CD4-positive, CD25-positive, alpha-beta regulatory T cell (primary cell): ENCODE measurements at regions not wholly inside any gene's neighbourhood (a gene's known extent, or its start where the extent isn't known, plus 50 kb on each side); places are given as distances from the start of the nearest gene placed in this dataset.

ENCODE experiments used
- ATAC-seq, 2 donors: fragments of 150-1000 bp; cut with Tn5 transposase; one replicate each; pipeline ENCODE4 v1.10.0; 2021; ENCODE audit warnings: low read depth in 2 of 2, moderate number of reproducible peaks in 2 of 2, moderate library complexity in 1 of 2
- DNase-seq, 3 donors: peaks; one replicate each; pipeline versions ENCODE4 v3.0.0 to v3.0.0-alpha.2; 2012 to 2022; ENCODE audit warnings: mixed read lengths in 1 of 3
- H3K27ac ChIP-seq: one replicate; pipeline ENCODE4 v1.7.0; 2013; ENCODE audit warnings: mild to moderate bottlenecking, low read length; ENCODE audit not compliant: insufficient read depth, poor library complexity, severe bottlenecking
- H3K27me3 ChIP-seq: one replicate; pipeline ENCODE4 v1.7.0; 2013; ENCODE audit warnings: low read length; ENCODE audit not compliant: control insufficient read depth, insufficient read depth
- H3K36me3 ChIP-seq: one replicate; pipeline ENCODE4 v1.7.0; 2013; ENCODE audit warnings: mild to moderate bottlenecking, low read length, moderate library complexity; ENCODE audit not compliant: control insufficient read depth, insufficient read depth
- H3K4me1 ChIP-seq: 2 replicates; pipeline ENCODE4 v1.7.0; 2013; ENCODE audit warnings: mild to moderate bottlenecking, low read length; ENCODE audit not compliant: insufficient read depth, control insufficient read depth, poor library complexity, severe bottlenecking
- H3K4me3 ChIP-seq: one replicate; pipeline ENCODE4 v1.7.0; 2013; ENCODE audit warnings: low read depth, mild to moderate bottlenecking, low read length, moderate library complexity
- H3K9me3 ChIP-seq, 2 experiments: 1 replicate in 1 of 2; 2 replicates in 1 of 2; pipeline ENCODE4 v1.7.0; 2013; ENCODE audit warnings: low read length in 2 of 2, mild to moderate bottlenecking in 1 of 2, moderate library complexity in 1 of 2; ENCODE audit not compliant: control insufficient read depth in 2 of 2
- H3K27ac Mint-ChIP-seq, 3 donors: one replicate each; pipeline ENCODE4 v1.8.0; 2020 to 2022; ENCODE audit warnings: mild to moderate bottlenecking in 3 of 3, mixed read lengths in 3 of 3, moderate library complexity in 2 of 3
- H3K27me3 Mint-ChIP-seq: one replicate; pipeline ENCODE4 v1.8.0; 2022; ENCODE audit warnings: mild to moderate bottlenecking, mixed read lengths
- H3K36me3 Mint-ChIP-seq: one replicate; pipeline ENCODE4 v1.8.0; 2020; ENCODE audit warnings: mixed read lengths
- H3K4me1 Mint-ChIP-seq, 4 donors: one replicate each; pipeline ENCODE4 v1.8.0; 2020 to 2022; ENCODE audit warnings: mixed read lengths in 4 of 4, mild to moderate bottlenecking in 1 of 4
- H3K4me3 Mint-ChIP-seq, 4 donors: one replicate each; pipeline ENCODE4 v1.8.0; 2020 to 2022; ENCODE audit warnings: mild to moderate bottlenecking in 4 of 4, mixed read lengths in 4 of 4, moderate library complexity in 3 of 4
- H3K9me3 Mint-ChIP-seq, 7 donors: one replicate each; pipeline ENCODE4 v1.8.0; 2020 to 2022; ENCODE audit warnings: mixed read lengths in 7 of 7, mild to moderate bottlenecking in 3 of 7, moderate library complexity in 2 of 7

GRCh38 chr16:49049191-49049590 is 232.4 kb downstream of the CBLN1 start:
- no peak for ATAC-seq
- Histone ChIP-seq H3K9me3 (no peaks in the 10 kb centered on the region), H3K36me3 (no peaks in the 10 kb centered on the region), H3K27me3 (no peaks in the 10 kb centered on the region), H3K27ac (no peak overlapping the region), H3K4me3 (no peak overlapping the region), H3K4me1 (no peaks in the 10 kb centered on the region)
- Mint-ChIP-seq H3K4me1 (no peaks in the 10 kb centered on the region), H3K27me3 (no peaks in the 10 kb centered on the region), H3K4me3 (no peak overlapping the region), H3K9me3 (peaks cover 0 to 5% (median 0%) of the 10 kb centered on the region in 7 donors), H3K27ac (no peak overlapping the region), H3K36me3 (no peaks in the 10 kb centered on the region)
- no peak for DNase-seq

- H3K36me3 ChIP-seq = no peaks in the 10 kb centered on the region
- Mint-ChIP-seq H3K27ac (no peak overlapping the region), H3K9me3 (peaks cover 0 to 5% (median 0%) of the 10 kb centered on the region in 7 donors), H3K4me3 (no peak overlapping the region), H3K27me3 (no peaks in the 10 kb centered on the region), H3K4me1 (no peaks in the 10 kb centered on the region), H3K36me3 (no peaks in the 10 kb centered on the region)
- ATAC-seq (no peak), DNase-seq (no peak)
- H3K4me1 ChIP-seq = no peaks in the 10 kb centered on the region
- H3K27me3 ChIP-seq = no peaks in the 10 kb centered on the region
- H3K27ac ChIP-seq = no peak overlapping the region
- H3K4me3 ChIP-seq = no peak overlapping the region
- no peaks in the 10 kb centered on the region for H3K9me3 ChIP-seq
Measured at GRCh38 chr16:49048557-49048956, 233.1 kb downstream of the CBLN1 start.

GRCh38 chr16:49036126-49036525 is 245.5 kb downstream of the CBLN1 start:
- Histone ChIP-seq H3K9me3 (no peaks in the 10 kb centered on the region), H3K27me3 (no peaks in the 10 kb centered on the region), H3K27ac (no peak overlapping the region), H3K4me3 (no peak overlapping the region), H3K4me1 (no peaks in the 10 kb centered on the region), H3K36me3 (no peaks in the 10 kb centered on the region)
- Mint-ChIP-seq H3K27ac (no peak overlapping the region), H3K4me3 (no peak overlapping the region), H3K9me3 (peaks cover 0 to 8% (median 0%) of the 10 kb centered on the region in 7 donors), H3K4me1 (no peaks in the 10 kb centered on the region), H3K36me3 (no peaks in the 10 kb centered on the region), H3K27me3 (peaks cover 5% of the 10 kb centered on the region)
- ATAC-seq (no peak), DNase-seq (no peak)

GRCh38 chr16:49027420-49027819 is 254.2 kb downstream of the CBLN1 start:
- H3K4me3 ChIP-seq = no peak overlapping the region
- no peak for ATAC-seq
- H3K4me1 Mint-ChIP-seq = no peaks in the 10 kb centered on the region
- peaks cover 0 to 4% (median 2%) of the 10 kb centered on the region in 7 donors for H3K9me3 Mint-ChIP-seq
- H3K27ac ChIP-seq = no peak overlapping the region
- no peaks in the 10 kb centered on the region for H3K27me3 Mint-ChIP-seq
- DNase-seq = no peak
- no peaks in the 10 kb centered on the region for H3K36me3 Mint-ChIP-seq
- no peak overlapping the region for H3K4me3 Mint-ChIP-seq
- no peaks in the 10 kb centered on the region for H3K27me3 ChIP-seq
- H3K36me3 ChIP-seq = no peaks in the 10 kb centered on the region
- H3K9me3 ChIP-seq = no peaks in the 10 kb centered on the region
- H3K4me1 ChIP-seq = no peaks in the 10 kb centered on the region
- no peak overlapping the region for H3K27ac Mint-ChIP-seq

- H3K36me3 Mint-ChIP-seq = no peaks in the 10 kb centered on the region
Measured at GRCh38 chr16:49026566-49027181, 255.0 kb downstream of the CBLN1 start.

GRCh38 chr16:49024896-49025295 is 256.7 kb downstream of the CBLN1 start:
- H3K27ac Mint-ChIP-seq = peak overlapping the region in 1 of 3 donors; percentile 12

More at GRCh38 chr16:49026566-49027181, 255.0 kb downstream of the CBLN1 start:
- no peaks in the 10 kb centered on the region for H3K27me3 Mint-ChIP-seq
- ATAC-seq = no peak
- H3K9me3 ChIP-seq = no peaks in the 10 kb centered on the region
- no peaks in the 10 kb centered on the region for H3K4me1 Mint-ChIP-seq
- peaks cover 0 to 4% (median 1%) of the 10 kb centered on the region in 7 donors for H3K9me3 Mint-ChIP-seq
- H3K27ac ChIP-seq = no peak overlapping the region
- DNase-seq = no peak
- H3K4me3 ChIP-seq = no peak overlapping the region
- no peaks in the 10 kb centered on the region for H3K4me1 ChIP-seq
- H3K27me3 ChIP-seq = no peaks in the 10 kb centered on the region
- no peak overlapping the region for H3K27ac Mint-ChIP-seq
- H3K36me3 ChIP-seq = no peaks in the 10 kb centered on the region
- no peak overlapping the region for H3K4me3 Mint-ChIP-seq

GRCh38 chr16:49024016-49024415 is 257.6 kb downstream of the CBLN1 start:
- H3K27me3 Mint-ChIP-seq = no peaks in the 10 kb centered on the region
- no peak overlapping the region for H3K4me3 Mint-ChIP-seq
- H3K27ac Mint-ChIP-seq = no peak overlapping the region
- Histone ChIP-seq H3K9me3 (no peaks in the 10 kb centered on the region), H3K27me3 (no peaks in the 10 kb centered on the region), H3K36me3 (no peaks in the 10 kb centered on the region), H3K4me3 (no peak overlapping the region), H3K4me1 (no peaks in the 10 kb centered on the region), H3K27ac (no peak overlapping the region)
- H3K9me3 Mint-ChIP-seq = peaks cover 0 to 4% (median 2%) of the 10 kb centered on the region in 7 donors
- H3K4me1 Mint-ChIP-seq = no peaks in the 10 kb centered on the region
- H3K36me3 Mint-ChIP-seq = no peaks in the 10 kb centered on the region
- ATAC-seq (no peak), DNase-seq (no peak)

More at GRCh38 chr16:49024896-49025295, 256.7 kb downstream of the CBLN1 start:
- Mint-ChIP-seq H3K4me1 (no peaks in the 10 kb centered on the region), H3K9me3 (peaks cover 0 to 3% (median 0%) of the 10 kb centered on the region in 7 donors), H3K4me3 (no peak overlapping the region), H3K27me3 (no peaks in the 10 kb centered on the region), H3K36me3 (no peaks in the 10 kb centered on the region)
- no peaks in the 10 kb centered on the region for H3K27me3 ChIP-seq
- DNase-seq (no peak), ATAC-seq (no peak)
- no peaks in the 10 kb centered on the region for H3K9me3 ChIP-seq
- H3K36me3 ChIP-seq = no peaks in the 10 kb centered on the region
- no peak overlapping the region for H3K4me3 ChIP-seq
- H3K4me1 ChIP-seq = no peaks in the 10 kb centered on the region
- no peak overlapping the region for H3K27ac ChIP-seq

GRCh38 chr16:49023050-49023449 is 258.6 kb downstream of the CBLN1 start:
- H3K27me3 Mint-ChIP-seq = no peaks in the 10 kb centered on the region
- H3K27me3 ChIP-seq = no peaks in the 10 kb centered on the region
- ATAC-seq (no peak), DNase-seq (no peak)
- H3K4me1 ChIP-seq = no peaks in the 10 kb centered on the region
- no peak overlapping the region for H3K27ac Mint-ChIP-seq
- no peaks in the 10 kb centered on the region for H3K36me3 ChIP-seq
- no peak overlapping the region for H3K27ac ChIP-seq
- no peak overlapping the region for H3K4me3 Mint-ChIP-seq
- no peaks in the 10 kb centered on the region for H3K9me3 ChIP-seq
- peaks cover 0 to 4% (median 2%) of the 10 kb centered on the region in 7 donors for H3K9me3 Mint-ChIP-seq
- no peak overlapping the region for H3K4me3 ChIP-seq
- no peaks in the 10 kb centered on the region for H3K4me1 Mint-ChIP-seq
- no peaks in the 10 kb centered on the region for H3K36me3 Mint-ChIP-seq
